Kidney capillary endothelial cell (primary cell): ENCODE measurements at regions not wholly inside any gene's neighbourhood (a gene's known extent, or its start where the extent isn't known, plus 50 kb on each side); places are given as distances from the start of the nearest gene placed in this dataset.
"Not testable (repeated sequence)": the region's sequence is repeated elsewhere in the genome, so short reads cannot be mapped to it uniquely, and the experiment has no call there.

Source experiments
- DNase-seq: peaks from one replicate; pipeline ENCODE4 v3.0.0-alpha.2; 2018; ENCODE audit warnings: low spot score

DNA sequence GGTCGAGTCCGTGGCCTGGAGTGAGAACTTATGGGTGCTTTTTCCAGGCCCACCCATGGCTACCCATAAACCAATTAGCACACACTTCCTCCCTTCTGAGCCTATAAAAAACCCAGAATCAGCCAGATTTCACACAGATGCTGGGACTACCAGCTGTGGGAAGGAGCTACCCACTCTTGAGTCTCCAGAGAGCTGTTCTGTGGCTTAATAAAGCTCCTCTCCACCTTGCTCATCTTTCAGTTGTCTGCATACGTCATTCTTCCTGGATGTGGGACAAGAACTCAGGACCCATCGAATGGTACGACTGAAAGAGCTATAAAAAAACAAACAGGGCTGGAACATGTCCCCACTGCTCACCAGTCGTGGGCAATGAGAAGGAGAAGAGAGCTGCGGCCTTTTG is 555.4 kb upstream of the CCDC54 start:
- DNase-seq: no peak

DNA sequence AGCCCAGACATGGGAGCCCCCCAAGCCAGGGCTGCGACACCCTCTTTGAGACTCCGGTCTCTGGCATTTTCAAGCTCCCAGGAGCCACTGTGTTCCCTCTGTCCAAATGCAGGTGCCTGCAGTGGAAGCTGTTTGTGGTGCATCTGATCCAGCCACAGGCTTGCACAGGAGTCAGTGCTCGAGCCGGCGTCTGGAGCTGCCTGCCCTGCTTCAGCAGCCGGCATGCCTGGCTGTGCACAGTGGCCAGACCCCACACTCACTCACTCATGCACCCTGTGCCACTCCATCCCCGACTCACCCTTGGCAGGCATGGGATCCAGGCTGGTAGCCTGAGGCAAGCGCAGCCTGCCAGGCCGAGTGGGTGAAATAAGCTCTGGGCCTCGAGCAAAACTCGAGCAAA is 555.0 kb upstream of the CCDC54 start:
- no peak for DNase-seq

DNA sequence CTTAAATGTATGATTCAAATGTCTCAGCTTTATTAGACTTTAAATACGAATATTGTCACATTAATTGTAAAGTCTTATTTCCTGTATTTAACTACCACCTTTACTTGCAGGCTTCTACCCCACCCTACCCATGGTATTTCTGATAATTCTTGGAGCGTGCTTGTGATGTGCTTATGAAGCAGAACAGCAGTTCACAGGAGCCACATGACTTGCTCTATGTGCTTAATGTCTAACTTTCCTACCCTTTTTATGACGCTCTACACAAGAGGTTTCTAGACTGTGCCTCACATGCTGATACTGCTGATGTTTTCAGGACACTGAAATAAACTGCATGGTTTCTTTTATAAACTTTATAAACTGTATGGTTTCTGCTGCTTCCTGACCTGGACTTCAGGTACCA is 553.5 kb upstream of the CCDC54 start:
- no peak for DNase-seq

DNA sequence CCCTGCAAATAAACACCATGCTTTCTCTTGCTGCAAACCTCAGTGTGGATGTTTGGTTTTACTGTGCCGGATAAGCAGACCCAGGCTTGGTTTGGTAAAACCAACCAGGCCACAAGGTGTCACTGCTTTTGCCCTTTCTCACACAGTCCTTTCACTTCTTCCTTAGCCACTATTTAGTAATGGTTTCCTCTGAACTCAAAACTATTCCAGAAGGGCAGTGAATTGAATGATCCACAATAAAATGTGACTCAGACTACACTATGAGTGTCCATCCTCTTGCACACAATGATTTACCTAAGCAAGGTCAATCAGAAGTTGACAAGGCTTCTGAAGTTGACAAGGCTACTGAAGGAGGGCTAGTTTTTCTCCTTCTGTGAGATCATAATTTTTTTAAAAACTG is 552.4 kb upstream of the CCDC54 start:
- peak; percentile 64 for DNase-seq

DNA sequence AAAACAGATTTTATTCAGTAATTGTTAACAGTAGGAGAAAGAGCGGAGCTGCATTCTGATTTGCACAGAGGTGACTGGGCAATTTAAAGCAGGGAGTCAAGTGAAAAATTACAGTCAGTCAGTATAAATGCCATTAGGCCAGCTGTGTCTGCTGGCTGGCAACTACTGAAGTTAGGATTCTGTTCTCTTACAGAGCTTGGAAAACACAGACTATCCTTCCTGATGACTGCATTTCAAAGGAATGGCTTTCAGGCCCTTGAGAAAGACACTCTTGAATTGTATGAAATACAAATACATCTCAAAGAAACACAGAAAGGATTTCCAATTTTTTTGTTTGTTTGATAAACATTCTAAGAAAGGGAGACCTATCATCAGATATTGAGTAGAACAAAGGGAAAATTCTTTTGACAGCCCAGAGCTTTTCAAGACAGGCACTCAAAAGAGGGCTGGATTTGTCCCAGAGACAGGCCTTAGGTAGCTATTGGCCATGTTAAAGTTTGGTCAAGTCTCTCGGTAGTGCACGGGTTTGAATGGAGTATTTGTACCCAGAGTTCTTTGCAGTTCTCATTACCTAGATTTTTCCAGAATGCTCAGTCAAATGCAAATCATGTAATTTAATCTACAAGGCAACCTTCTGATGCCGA is 551.2 kb upstream of the CCDC54 start:
- DNase-seq: no peak

DNA sequence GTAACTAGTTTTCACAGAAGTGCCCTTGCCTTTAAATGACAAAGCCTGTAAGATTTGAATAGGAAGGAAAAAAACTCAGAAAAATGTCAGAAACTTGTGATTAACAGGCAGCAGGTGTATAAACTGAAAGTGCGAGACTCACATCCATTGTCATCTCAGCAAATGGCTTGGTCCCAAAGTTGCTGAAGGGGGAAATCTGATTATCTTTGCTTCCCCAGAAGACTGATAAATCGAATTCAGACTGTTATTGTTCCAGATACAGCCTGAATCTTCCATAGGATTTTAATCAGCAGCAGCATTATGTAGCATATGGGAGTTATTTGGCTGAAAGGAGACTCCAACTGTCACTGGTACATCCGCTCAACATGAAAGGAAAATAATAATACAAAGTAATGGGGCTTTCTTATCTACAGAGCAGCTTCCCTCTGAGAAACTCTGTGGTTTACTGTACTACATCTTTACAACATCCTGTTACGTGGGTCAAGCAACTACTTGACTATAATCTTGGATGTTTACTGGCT is 550.4 kb upstream of the CCDC54 start:
- DNase-seq: no peak

DNA sequence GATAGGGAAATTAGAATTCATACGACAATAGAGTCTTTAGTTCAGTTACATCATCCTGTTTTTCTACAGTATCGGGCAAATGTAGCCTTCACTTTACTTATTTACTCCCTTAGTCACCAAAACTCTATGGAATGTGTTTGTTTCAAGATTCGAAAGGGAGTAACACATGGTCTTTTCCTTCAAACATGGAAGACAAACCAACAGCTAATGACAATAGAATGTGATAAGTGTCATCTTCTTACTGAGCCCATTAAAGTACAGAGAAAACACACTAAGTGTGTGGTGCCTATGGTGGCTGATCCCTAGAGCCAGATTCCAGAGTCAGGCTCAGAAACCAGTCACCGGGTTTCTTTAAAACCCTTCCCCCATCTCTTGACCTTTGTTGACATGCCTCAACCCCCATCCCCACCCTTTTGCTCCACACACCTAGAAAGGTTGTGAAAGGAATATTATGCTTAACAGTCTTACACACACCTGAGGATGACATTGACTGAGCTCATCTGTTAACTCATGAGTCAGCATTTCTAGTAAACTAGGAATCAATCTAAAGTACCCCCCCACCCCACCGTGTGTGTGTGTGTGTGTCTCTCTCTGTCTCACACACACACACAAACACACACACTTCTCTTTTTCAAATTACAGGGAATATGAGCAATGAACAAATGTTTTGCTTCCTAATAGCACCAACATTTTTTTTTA is 549.6 kb upstream of the CCDC54 start:
- DNase-seq: no peak

DNA sequence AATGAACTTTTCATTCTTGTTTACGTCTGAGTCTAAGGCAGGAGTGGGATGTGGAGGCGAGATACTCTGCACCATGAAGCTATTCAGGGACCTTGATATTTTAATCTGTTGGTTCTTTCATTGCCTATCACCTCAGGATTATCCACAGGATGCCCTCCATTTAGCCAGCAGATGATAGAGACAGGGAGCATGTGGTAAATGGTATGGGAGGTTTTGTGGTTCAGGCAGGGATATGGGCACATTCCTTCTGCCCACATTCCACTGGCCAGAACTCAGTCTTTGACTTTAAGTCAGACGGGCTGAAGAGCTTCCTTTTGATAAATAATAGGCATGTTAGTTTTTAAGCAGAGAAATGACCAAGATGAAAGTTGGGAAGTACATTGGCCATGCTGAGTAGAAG is 548.0 kb upstream of the CCDC54 start:
- DNase-seq: no peak

DNA sequence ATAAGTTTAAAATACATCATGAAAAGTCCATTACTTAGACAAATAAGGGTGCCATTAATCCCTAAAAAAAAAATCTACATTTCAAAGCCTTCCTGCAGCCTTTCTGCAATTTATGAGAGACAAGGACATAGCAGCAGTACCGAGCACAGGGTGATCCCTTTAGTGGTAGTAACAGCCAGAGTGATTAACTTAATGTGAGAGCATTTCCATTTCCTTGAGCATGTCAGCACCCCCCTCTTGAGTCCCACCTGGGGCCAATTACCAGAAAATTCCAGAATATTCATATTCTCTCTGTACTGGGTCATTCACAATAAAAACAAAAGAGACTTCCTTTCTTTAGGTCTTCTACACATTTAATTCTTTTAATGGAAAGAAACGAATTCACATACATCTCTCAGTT is 546.9 kb upstream of the CCDC54 start:
- DNase-seq: no peak

DNA sequence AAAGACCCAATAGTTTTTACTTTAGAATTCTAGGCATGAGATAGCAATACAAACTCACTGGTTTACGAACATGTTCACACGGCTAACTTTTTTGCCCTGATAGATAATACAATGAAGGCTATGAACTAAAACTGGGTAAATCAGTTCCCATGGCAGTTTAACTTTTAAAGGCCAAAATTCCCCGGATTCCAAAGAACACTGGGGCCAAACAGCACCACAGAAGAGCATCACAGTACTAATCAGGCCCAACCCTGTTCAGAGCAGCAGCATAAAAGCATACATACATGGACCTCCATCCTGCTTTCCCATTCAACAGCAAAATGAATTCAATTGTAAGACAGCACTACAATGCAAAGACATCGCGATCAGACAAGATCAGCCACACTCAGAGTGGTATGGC is 540.3 kb upstream of the CCDC54 start:
- DNase-seq: no peak

DNA sequence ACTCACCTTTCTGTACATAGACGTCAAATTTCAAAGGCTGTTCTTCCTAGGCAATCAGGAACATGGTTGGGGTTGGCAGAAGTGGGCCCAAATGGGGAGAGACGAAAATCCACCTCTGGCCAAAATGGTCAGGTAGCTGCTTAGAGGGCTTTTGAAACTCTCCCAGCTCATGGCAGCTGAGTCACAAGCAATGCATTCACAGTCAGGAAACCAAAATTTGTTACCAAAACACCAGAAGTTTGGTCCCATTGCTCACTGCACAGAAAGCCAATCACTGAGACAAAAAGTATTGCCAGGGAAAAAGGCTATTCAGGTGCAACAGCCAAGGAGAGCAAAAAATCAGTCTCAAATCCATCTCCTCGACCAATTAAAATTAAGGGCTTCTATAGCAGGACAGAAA is 539.6 kb upstream of the CCDC54 start:
- no peak for DNase-seq

DNA sequence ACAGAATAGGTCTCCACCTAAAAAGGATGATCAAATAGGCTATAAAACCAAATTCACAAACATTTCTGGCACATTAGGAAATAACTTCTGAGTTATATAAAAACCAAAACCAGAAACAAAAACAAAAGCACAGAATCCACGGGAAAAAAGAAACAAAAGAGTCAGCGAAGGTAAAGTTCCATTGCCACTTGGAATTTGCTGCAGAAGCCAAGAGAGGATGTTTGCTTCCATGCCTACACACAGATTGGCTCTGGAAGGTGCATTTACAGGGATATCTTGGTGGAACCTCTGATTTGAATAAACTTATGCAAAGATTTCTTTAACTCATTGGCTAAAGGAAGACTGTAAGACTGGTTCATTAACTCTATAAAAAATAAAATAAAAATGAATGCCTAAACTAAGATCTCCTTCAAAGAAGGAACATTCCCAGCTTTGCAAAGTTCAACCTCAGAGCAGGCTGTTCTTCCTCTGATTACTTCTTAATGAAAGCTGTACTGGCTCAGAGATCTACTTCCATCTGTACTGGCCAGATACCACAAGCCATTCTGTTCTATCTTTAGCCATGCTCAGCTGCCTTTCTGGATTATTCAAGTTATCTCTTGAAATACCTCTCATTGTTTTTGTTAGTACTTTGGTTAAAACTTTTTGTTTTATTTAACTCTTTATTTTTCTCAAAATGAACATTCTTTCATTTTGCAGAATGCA is 537.5 kb upstream of the CCDC54 start:
- no peak for DNase-seq

DNA sequence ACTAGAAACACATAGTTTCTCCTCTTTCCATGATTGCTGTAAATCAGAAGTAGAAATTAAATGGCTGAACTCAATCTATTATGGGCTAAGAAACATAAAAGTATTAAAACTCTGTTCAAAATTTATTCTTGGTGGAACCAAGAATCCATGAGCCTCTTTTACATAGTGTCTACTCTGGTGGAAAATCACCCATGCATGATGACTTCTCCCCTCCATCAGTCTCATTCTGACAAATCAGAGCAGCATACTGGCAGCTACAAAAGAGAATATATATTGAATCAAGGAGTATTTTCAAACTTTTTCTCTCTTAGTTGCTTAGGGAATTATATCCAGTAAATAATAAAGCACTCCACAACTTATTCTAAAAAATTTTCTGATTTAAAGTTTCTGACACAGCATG is 536.9 kb upstream of the CCDC54 start:
- no peak for DNase-seq

DNA sequence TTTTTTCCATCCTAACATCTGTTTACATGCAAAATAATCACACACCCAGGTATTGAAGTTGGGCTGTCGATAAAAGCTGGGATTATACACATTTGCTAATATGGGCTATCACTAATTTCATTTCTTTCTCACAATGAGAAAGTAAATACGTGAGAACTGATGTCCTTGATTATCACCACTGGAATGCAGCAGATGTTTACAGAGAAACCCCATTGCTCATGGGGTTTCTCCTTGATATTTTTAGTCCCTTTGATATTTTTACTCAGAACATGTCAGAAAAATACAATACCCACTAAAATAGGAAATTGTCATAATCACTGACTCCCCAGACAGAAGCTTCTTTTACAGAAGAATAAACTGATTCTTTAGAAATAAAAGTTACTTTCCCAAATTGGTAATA is 535.1 kb upstream of the CCDC54 start:
- DNase-seq: no peak

DNA sequence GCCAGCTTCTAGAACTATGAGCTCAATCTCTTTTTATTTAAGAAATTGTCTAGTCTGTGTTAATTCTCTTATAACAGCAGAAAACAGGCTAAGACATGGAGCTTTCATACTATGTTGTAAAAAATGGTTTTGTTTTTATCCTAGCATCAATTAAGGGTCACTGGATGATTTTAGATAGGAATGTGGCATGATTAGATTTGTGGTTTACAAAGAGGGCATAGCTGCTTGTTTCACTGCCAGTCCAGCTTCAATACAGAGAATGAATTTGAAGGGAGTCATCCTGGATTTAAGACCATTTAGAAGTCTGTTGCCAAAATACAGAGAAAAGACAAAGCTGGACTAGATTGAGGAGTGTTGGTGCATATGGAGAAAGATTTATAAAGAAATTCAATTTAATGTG is 532.6 kb upstream of the CCDC54 start:
- DNase-seq: no peak

DNA sequence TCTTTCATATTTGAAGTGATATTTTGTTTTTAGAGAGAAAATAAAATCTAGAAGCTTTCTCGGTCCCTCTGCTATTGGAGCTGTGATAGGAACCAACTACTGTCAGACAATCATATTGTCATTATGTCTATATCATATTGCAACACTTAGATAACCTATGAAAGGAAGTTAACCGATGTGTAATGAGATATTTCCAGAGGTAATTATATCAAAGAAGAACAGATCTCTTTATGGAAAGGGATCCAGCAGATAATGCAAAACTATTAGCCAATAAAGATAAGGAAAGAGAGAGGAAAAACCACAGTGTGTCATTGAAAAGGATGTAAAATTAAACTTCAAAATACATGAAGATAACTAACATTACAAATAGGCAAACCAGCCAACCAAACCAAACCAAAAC is 529.1 kb upstream of the CCDC54 start:
- DNase-seq: no peak

DNA sequence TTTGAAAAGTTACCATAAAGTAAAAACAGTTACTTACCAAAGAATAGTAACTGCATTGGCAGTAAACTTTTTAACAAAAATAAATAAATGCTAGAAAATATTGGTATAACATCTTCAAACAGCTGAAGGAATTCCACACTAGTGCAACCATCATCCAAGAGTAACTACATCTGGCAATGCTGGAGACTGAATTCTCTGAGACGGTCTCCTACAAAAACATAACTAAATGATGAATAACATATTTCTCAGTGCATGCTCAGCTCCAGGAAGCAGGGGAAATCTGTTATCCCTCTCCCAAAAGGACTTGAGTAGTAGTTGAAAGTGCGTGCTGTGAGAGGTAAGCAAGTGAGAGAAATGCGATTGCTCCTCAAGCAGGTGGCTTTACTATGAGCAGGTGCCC is 526.8 kb upstream of the CCDC54 start:
- DNase-seq: no peak

DNA sequence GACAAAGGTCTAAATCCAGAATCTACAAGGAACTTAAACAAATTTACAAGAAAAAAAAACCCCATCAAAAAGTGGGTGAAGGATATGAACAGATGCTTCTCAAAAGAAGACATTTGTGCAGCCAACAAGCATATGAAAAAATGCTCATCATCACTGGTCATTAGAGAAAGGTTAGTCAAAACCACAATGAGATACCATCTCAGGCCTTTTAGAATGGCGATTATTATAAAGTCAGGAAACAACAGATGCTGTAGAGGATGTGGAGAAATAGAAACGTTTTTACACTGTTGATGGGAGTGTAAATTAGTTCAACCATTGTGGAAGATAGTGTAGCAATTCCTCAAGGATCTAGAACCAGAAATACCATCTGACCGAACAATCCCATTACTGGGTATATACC is 518.9 kb upstream of the CCDC54 start:
- not testable (repeated sequence) for DNase-seq

DNA sequence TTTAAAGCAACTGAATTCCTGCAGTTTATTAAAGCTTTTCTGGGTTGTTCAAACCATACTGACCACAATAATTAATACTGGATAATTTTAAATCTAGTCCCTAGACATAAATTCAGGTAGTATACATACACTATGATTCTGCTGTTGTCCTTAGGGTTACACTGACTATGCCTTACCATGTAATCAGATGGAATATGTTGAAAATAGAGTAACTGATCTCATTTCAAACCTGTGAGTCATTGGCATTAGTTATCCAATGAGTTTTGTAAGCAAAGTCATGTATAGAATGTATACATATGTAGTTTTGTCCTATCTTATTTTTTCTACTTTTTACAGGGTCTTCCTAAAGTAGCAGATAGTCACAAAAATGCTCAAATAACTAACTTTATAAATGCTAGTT is 517.1 kb upstream of the CCDC54 start:
- DNase-seq: no peak

DNA sequence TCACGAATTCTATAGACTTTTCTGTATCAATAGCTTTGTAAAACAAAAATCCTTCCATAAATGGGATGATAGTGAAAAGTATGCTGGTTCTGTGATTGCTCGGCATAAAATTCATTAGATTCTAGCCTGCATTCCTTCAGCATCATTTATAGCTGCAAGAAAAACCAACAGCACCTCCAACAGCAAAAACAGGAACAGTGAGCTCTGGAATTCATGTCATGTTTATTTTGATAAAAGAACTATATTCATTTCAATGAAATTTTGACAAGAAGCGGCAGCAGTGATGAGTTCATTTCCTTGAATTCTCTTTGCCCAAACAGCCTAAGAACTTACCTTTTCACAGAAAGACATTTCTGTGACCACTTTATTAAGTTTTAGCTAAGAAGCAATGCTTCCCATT is 515.2 kb upstream of the CCDC54 start:
- peak; percentile 24 for DNase-seq

DNA sequence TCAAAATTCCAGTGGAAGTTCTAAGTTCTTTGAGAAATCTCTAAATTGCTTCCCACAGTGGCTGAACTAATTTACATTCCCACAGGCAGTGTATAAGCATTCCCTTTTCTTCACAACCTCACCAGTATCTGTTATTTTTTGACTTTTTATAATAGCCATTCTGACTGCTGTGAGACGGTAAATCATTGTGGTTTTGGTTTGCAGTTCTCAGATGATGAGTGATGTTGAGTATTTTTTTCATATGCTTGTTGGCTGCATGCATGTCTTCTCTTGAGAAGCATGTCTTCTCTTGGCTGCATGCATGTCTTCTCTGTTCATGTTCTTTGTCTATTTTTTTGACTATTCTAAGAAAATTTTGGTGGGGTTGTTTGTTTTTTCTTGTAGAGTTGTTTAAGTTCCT is 499.6 kb upstream of the CCDC54 start:
- DNase-seq: no peak

DNA sequence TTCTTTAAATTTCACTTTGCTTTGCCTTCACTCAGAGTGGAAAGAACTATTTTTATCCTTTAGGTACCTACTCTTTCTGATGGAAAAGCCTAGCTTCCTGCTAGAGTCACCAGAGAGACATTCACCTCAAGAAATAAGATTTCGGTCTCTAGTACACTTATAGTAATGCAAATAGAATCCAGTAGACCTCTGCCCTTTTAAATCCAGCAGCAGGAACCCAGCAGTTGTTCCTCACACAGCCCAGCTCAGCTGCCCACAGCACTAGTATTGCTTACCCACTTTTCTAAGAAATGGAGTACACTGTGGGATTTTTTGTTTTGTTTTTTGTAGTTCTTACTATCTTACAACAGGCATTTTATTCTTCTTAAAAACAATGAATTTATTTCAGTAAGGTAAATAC is 497.0 kb upstream of the CCDC54 start:
- no peak for DNase-seq

DNA sequence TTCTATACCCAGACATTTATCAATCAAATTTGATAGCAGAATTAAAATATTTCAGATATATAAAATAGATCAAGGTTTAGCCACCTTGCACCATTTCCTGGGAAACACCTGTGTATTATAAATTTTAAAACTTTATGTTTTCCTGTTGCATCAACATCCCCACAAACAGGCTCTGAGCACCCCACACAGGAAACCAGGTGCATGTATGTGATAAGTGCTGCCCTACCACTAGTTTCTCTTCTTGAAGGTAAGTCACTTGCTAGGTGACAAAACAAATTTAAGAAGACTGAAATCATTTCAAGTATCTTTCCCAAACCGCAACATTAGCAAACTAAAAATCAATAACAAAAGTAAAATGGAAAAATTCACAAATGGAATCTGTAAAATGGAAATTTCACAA is 496.1 kb upstream of the CCDC54 start:
- DNase-seq: no peak
